HCT116 (cell line): ENCODE measurements at regions not wholly inside any gene's neighbourhood (a gene's known extent, or its start where the extent isn't known, plus 50 kb on each side); places are given as distances from the start of the nearest gene placed in this dataset.

Source experiments
- ELF1 ChIP-seq: IDR thresholded peaks from 2 replicates; pipeline ENCODE4 v1.6.1; 2012; ENCODE audit warnings: low read depth, borderline replicate concordance
- POLR2A ChIP-seq: IDR thresholded peaks from 2 replicates; pipeline ENCODE4 v1.7.0; 2011; ENCODE audit warnings: borderline replicate concordance; ENCODE audit not compliant: insufficient read depth, insufficient read length; ENCODE audit errors: extremely low read depth
- POLR2AphosphoS5 ChIP-seq: IDR thresholded peaks from 2 replicates; pipeline ENCODE4 v1.6.1; 2011; ENCODE audit warnings: mild to moderate bottlenecking, low read depth, low read length, moderate library complexity
- REST ChIP-seq: IDR thresholded peaks from 2 replicates; pipeline ENCODE4 v1.6.1; 2012; ENCODE audit warnings: low read depth
- SRF ChIP-seq: IDR thresholded peaks from 2 replicates; pipeline ENCODE4 v1.6.1; 2012; ENCODE audit warnings: low read depth
- ZFX ChIP-seq: fragments of 450-650 bp; IDR thresholded peaks from 2 replicates; pipeline ENCODE4 v1.6.1; 2017
- ZNF274 ChIP-seq: fragments of 200-500 bp; sonication (Bioruptor generic); IDR thresholded peaks from 2 replicates; pipeline ENCODE4 v1.6.1; 2014; ENCODE audit warnings: mild to moderate bottlenecking, low read depth, low read length, inconsistent platforms
- TF ChIP-seq, protein P1 (sequence below), 3 experiments: fragments of 200-600 bp in 1 of 3; sonication (generic) in 1 of 3; IDR thresholded peaks in 2 of 3; conservative IDR thresholded peaks in 1 of 3; 2 replicates each; pipeline ENCODE4 v1.5.1; 2012 to 2017; ENCODE audit warnings: low read depth in 2 of 3, low read length in 2 of 3, antibody characterized with exemption in 1 of 3, borderline replicate concordance in 1 of 3, control low read depth in 1 of 3, mild to moderate bottlenecking in 1 of 3, mixed read lengths in 1 of 3, mixed run types in 1 of 3, moderate library complexity in 1 of 3; ENCODE audit not compliant: insufficient read depth in 1 of 3
- TF ChIP-seq, protein P2 (sequence below): IDR thresholded peaks from 2 replicates; pipeline ENCODE4 v1.6.1; 2011; ENCODE audit warnings: mild to moderate bottlenecking, low read length, moderate library complexity; ENCODE audit not compliant: insufficient replicate concordance; ENCODE audit errors: extremely low read depth

DNA sequence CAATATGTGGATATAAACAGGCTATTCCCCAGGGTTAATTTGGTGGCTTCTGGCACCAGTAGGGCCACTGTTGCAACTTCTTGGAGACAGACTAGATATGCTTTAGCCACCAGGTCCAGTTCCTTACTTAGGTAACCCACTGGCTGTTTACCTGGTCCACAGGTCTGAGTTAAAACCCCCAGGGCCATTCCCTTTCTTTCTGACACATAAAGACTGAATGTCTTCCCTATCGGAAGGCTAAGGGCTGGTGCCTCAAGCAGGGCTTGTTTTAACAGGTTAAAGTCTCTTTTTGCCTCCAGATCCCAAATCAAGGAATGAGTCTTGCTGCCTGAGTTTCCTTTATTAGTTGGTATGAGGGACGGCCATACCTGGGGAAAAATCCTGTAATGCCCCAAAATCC lies 1052.7 kb upstream of the CNTN5 start:
- TF ChIP-seq, protein P1, sequence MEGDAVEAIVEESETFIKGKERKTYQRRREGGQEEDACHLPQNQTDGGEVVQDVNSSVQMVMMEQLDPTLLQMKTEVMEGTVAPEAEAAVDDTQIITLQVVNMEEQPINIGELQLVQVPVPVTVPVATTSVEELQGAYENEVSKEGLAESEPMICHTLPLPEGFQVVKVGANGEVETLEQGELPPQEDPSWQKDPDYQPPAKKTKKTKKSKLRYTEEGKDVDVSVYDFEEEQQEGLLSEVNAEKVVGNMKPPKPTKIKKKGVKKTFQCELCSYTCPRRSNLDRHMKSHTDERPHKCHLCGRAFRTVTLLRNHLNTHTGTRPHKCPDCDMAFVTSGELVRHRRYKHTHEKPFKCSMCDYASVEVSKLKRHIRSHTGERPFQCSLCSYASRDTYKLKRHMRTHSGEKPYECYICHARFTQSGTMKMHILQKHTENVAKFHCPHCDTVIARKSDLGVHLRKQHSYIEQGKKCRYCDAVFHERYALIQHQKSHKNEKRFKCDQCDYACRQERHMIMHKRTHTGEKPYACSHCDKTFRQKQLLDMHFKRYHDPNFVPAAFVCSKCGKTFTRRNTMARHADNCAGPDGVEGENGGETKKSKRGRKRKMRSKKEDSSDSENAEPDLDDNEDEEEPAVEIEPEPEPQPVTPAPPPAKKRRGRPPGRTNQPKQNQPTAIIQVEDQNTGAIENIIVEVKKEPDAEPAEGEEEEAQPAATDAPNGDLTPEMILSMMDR (IDR thresholded peaks at IDR 0.05 in 2 of 3, conservative IDR thresholded peaks at IDR 0.05 in 1 of 3; ENCODE audit: borderline replicate concordance in 1 of 3, insufficient read depth in 1 of 3, low read depth in 2 of 3, low read length in 2 of 3) = no peak
- TF ChIP-seq POLR2A (no peak), ZFX (no peak), ZNF274 (no peak), POLR2AphosphoS5 (no peak), REST (no peak), ELF1 (no peak), SRF (no peak)
- TF ChIP-seq, protein P2, sequence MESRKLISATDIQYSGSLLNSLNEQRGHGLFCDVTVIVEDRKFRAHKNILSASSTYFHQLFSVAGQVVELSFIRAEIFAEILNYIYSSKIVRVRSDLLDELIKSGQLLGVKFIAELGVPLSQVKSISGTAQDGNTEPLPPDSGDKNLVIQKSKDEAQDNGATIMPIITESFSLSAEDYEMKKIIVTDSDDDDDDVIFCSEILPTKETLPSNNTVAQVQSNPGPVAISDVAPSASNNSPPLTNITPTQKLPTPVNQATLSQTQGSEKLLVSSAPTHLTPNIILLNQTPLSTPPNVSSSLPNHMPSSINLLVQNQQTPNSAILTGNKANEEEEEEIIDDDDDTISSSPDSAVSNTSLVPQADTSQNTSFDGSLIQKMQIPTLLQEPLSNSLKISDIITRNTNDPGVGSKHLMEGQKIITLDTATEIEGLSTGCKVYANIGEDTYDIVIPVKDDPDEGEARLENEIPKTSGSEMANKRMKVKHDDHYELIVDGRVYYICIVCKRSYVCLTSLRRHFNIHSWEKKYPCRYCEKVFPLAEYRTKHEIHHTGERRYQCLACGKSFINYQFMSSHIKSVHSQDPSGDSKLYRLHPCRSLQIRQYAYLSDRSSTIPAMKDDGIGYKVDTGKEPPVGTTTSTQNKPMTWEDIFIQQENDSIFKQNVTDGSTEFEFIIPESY = no peak
